Left lung (tissue), 4 donors: ENCODE measurements at regions not wholly inside any gene's neighbourhood (a gene's known extent, or its start where the extent isn't known, plus 50 kb on each side); places are given as distances from the start of the nearest gene placed in this dataset.

Experiments
- ATAC-seq: fragments of 200-7000 bp; cut with Tn5 transposase; one replicate; pipeline ENCODE4 v1.9.1; 2020; ENCODE audit warnings: moderate library complexity
- DNase-seq, 4 donors: peaks; one replicate each; pipeline ENCODE4 v3.0.0-alpha.2; 2013 to 2020
- H3K27ac ChIP-seq, 2 donors: fragments of 200-600 bp; sonication (generic) in 1 of 2; one replicate each; pipeline versions ENCODE4 v1.5.0 to v1.8.0; 2020 to 2021
- H3K27me3 ChIP-seq, 2 donors: fragments of 200-600 bp; sonication (generic) in 1 of 2; one replicate each; pipeline versions ENCODE4 v1.5.0 to v1.8.0; 2020 to 2021
- H3K36me3 ChIP-seq, 2 donors: fragments of 200-600 bp; sonication (generic) in 1 of 2; one replicate each; pipeline versions ENCODE4 v1.5.0 to v1.8.0; 2020 to 2021
- H3K4me1 ChIP-seq, 2 donors: fragments of 200-600 bp; one replicate each; pipeline ENCODE4 v1.8.0; 2021
- H3K4me3 ChIP-seq, 2 donors: fragments of 200-600 bp; sonication (generic) in 1 of 2; one replicate each; pipeline versions ENCODE4 v1.5.0 to v1.8.0; 2020 to 2021; ENCODE audit warnings: mild to moderate bottlenecking in 1 of 2
- H3K9me3 ChIP-seq, 2 donors: fragments of 200-600 bp; sonication (generic) in 1 of 2; one replicate each; pipeline versions ENCODE4 v1.5.0 to v1.8.0; 2020 to 2021
- intact Hi-C, 2 donors: fragments of 100-400 bp; cut with DNase I; formaldehyde crosslinking; loops; one replicate each; pipeline versions ENCODE4 v1.11.2 to v1.14.2; 2022
- TF ChIP-seq, protein P1 (sequence below), 2 donors: fragments of 200-600 bp; sonication (generic) in 1 of 2; IDR thresholded peaks; one replicate each; pipeline versions ENCODE4 v1.5.0 to v1.8.0; 2021; ENCODE audit warnings: antibody characterized with exemption in 2 of 2
- donor health status: DM: no; HTN: yes; CAD: no.
- donor health status: DM: no; HTN: no; CAD: no.

DNA sequence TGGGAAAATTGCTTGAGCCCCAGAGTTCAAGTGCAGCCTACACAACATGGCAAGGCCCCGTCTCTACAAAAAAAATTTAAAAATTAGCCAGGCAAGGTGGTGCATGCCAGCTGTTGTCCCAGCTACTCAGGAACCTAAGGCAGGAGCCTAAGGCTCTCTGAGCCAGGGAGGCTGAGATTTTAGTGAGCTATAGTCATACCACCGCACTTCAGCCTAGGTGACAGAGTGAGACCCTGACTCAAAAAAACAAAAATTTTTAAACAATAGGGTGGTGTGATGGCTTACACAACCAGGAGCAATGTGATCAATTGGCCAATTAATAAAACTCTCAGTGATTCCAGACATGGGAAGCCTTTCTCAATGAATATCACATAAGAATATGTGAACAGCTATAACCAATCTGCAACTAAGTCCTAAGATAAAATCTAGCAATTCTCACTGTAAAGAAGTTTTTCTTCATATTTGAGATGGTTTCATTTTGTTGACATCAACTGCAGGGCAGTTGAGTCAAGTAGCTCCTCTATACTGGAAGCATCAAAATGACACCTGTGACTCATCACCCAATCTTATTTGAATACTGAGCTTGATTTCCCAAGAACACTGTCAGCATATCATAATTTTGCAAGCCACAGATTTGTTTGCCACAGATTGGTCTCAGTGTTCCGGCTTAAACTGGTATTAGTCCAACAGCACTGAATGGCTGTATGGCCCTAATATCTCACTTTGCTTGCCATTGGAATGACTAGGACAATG lies 169.0 kb upstream of the GJE1 start:
- ATAC-seq (no peak), DNase-seq (no peak)
- H3K4me3 ChIP-seq, result no peak overlapping the region
- no peaks in the 10 kb centered on the region for H3K9me3 ChIP-seq
- no peaks in the 10 kb centered on the region for H3K27me3 ChIP-seq
- no peaks in the 10 kb centered on the region for H3K4me1 ChIP-seq
- no peak overlapping the region for H3K27ac ChIP-seq
- TF ChIP-seq, protein P1, sequence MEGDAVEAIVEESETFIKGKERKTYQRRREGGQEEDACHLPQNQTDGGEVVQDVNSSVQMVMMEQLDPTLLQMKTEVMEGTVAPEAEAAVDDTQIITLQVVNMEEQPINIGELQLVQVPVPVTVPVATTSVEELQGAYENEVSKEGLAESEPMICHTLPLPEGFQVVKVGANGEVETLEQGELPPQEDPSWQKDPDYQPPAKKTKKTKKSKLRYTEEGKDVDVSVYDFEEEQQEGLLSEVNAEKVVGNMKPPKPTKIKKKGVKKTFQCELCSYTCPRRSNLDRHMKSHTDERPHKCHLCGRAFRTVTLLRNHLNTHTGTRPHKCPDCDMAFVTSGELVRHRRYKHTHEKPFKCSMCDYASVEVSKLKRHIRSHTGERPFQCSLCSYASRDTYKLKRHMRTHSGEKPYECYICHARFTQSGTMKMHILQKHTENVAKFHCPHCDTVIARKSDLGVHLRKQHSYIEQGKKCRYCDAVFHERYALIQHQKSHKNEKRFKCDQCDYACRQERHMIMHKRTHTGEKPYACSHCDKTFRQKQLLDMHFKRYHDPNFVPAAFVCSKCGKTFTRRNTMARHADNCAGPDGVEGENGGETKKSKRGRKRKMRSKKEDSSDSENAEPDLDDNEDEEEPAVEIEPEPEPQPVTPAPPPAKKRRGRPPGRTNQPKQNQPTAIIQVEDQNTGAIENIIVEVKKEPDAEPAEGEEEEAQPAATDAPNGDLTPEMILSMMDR (IDR thresholded peaks at IDR 0.05), result no peak
- H3K36me3 ChIP-seq, result no peaks in the 10 kb centered on the region
- intact Hi-C loops, result no loop called here

DNA sequence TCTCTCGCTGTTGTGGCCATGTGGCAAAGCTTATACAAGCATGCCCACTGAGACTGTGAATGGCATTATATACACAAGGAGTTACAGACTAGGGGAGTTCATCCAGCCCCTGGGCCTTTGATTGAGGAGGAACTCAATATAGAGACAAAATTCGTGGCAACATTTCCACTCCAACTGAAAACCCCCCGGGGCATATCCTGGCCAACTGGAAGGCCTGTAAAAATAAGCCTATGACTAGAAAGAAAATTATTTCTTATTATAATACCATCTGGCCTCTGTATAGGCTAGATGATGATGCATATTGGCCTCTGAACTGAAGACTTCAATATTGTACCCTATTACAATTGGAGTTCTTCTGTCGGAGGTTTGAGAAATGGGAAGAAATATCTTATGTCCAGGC lies 175.5 kb upstream of the GJE1 start:
- Histone ChIP-seq H3K9me3 (peaks cover 0 to 27% of the 10 kb centered on the region in 2 donors), H3K4me3 (no peak overlapping the region), H3K36me3 (no peaks in the 10 kb centered on the region), H3K27ac (no peak overlapping the region), H3K4me1 (no peaks in the 10 kb centered on the region), H3K27me3 (no peaks in the 10 kb centered on the region)
- no peak for DNase-seq
- TF ChIP-seq, protein P1 (IDR thresholded peaks at IDR 0.05), result no peak
- ATAC-seq, result no peak
- intact Hi-C loops, result no loop called here

DNA sequence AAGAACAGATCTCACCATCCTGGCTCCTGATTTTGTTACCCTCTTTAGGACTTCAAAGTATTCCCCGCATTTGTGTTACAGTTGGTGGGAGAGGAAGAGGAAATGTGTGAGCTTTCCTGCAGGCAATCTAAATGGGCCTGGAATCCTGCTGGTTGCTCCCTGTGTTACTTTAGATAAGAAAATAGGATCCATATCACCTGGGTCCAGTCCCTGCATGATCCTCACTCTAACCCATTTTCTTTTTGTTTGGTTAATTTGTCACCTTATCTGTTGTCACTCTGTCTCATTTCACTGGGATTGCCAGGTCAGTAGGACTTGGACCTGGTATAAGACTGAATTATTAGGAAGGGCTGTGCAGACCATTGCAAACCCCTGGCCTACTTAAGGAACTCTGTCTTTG lies 175.9 kb upstream of the GJE1 start:
- ATAC-seq, result no peak
- H3K36me3 ChIP-seq, result no peaks in the 10 kb centered on the region
- TF ChIP-seq, protein P1 (IDR thresholded peaks at IDR 0.05), result no peak
- peaks cover 0 to 31% of the 10 kb centered on the region in 2 donors for H3K9me3 ChIP-seq
- DNase-seq, result no peak
- H3K4me3 ChIP-seq, result no peak overlapping the region
- no peak overlapping the region for H3K27ac ChIP-seq
- no peaks in the 10 kb centered on the region for H3K27me3 ChIP-seq
- no peaks in the 10 kb centered on the region for H3K4me1 ChIP-seq
- intact Hi-C loops, result no loop called here

DNA sequence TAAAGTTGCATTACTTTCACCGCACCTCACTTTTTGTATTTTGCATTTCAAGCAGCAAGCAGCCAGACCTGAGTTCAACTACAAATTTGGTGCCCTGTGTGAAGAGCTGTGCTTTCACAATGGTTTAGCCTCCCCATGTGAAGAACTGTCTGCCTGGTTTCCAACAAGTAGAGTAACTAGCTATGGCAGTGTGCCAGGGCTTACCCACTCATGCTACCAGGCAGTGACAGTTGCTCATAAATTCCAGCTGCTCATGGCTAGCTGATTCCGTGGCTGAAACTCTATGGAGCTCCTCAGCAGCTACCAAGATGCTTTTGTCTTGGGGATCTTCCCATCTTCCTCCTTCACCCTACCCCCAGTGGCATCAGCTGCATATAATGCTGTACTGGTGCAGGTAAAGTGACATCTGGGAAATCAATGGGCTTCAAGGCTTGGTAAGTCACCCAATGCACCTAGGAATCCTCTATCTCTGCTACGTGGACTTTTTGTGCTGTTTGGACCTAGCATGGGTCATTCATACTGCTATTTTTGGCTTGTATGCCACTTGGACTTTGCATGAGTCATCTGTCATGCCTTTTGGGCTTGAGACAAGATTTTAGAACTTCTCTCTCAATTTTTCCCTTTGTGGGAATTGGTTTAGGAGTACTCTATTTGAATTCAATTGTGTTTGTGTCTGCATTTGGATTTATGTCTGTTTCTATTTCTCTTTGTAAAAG lies 176.5 kb upstream of the GJE1 start:
- Histone ChIP-seq H3K4me3 (no peak overlapping the region), H3K36me3 (no peaks in the 10 kb centered on the region), H3K27ac (no peak overlapping the region), H3K9me3 (peaks cover 0 to 37% of the 10 kb centered on the region in 2 donors), H3K27me3 (no peaks in the 10 kb centered on the region), H3K4me1 (no peaks in the 10 kb centered on the region)
- intact Hi-C loops, result no loop called here
- DNase-seq (no peak), ATAC-seq (no peak)
- TF ChIP-seq, protein P1 (IDR thresholded peaks at IDR 0.05), result no peak

DNA sequence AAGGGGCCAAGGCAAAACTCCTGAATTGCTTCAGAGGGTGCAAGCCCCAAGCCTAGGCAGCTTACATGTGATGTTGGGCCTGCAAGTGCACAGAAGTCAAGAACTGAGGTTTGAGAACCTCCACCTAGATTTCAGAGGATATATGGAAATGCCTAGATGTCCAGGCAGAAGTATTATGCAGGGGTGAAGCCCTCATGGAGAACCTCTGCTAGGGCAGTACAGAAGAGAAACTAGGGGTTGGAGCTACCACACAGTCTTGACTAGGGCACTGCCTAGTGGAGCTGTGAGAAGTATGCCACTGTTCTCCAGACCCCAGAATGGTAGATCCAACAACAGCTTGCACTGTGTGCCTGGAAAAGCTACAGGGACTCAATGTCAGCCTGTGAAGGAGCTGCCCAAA lies 179.7 kb upstream of the GJE1 start:
- H3K36me3 ChIP-seq, result no peaks in the 10 kb centered on the region
- intact Hi-C loops, result no loop called here
- ATAC-seq, result no peak
- H3K27me3 ChIP-seq, result no peaks in the 10 kb centered on the region
- no peak for DNase-seq
- peaks cover 0 to 40% of the 10 kb centered on the region in 2 donors for H3K9me3 ChIP-seq
- H3K4me3 ChIP-seq, result no peak overlapping the region
- no peaks in the 10 kb centered on the region for H3K4me1 ChIP-seq
- TF ChIP-seq, protein P1 (IDR thresholded peaks at IDR 0.05), result no peak
- no peak overlapping the region for H3K27ac ChIP-seq
